ENCODE measurements at regions not wholly inside any gene's neighbourhood (a gene's known extent, or its start where the extent isn't known, plus 50 kb on each side); places are given as distances from the start of the nearest gene placed in this dataset.

- no peaks in the 10 kb centered on the region for H3K4me1 ChIP-seq
- no peaks in the 10 kb centered on the region for H3K9me3 ChIP-seq
- WGBS: 97% methylated on average over 5 of the region's 5 CpGs
- TF ChIP-seq EP300 (IDR thresholded peaks at IDR 0.05): no peak
- TF ChIP-seq POLR2AphosphoS5 (IDR thresholded peaks at IDR 0.05): no peak
- no peak for TF ChIP-seq CTCF (IDR thresholded peaks at IDR 0.05)
- no peak for TF ChIP-seq POLR2A (IDR thresholded peaks at IDR 0.05; ENCODE audit: low read depth)
- H3K36me3 ChIP-seq: no peaks in the 10 kb centered on the region
- intact Hi-C loops (cut with DNase I): no loop called here
- no peak overlapping the region for H3K27ac ChIP-seq (replicated peaks in 1 of 4)
- DNase-seq (ENCODE audit: extremely low spot score): no peak
- no peak overlapping the region for H3K4me3 ChIP-seq
- H3K27me3 ChIP-seq: peaks cover 0 to 7% (median 0%) of the 10 kb centered on the region in 4 donors
Observed at GRCh38 chr9:84445737-84446136, 105.2 kb upstream of the SLC28A3 start.

GRCh38 chr9:84447305-84447704, 106.7 kb upstream of the SLC28A3 start:
- H3K27ac ChIP-seq (replicated peaks in 1 of 4): no peak overlapping the region
- TF ChIP-seq EP300 (IDR thresholded peaks at IDR 0.05) (no peak), CTCF (IDR thresholded peaks at IDR 0.05) (no peak), POLR2AphosphoS5 (IDR thresholded peaks at IDR 0.05) (no peak), POLR2A (IDR thresholded peaks at IDR 0.05; ENCODE audit: low read depth) (no peak)
- intact Hi-C loops (cut with DNase I): no loop called here
- DNase-seq (ENCODE audit: extremely low spot score): no peak
- no peaks in the 10 kb centered on the region for H3K36me3 ChIP-seq
- H3K27me3 ChIP-seq: peaks cover 0 to 16% (median 0%) of the 10 kb centered on the region in 4 donors
- no peaks in the 10 kb centered on the region for H3K4me1 ChIP-seq
- H3K9me3 ChIP-seq: no peaks in the 10 kb centered on the region
- 66% methylated on average over 2 of the region's 2 CpGs for WGBS
- H3K4me3 ChIP-seq: no peak overlapping the region

GRCh38 chr9:84450029-84450428, 109.5 kb upstream of the SLC28A3 start:
- intact Hi-C loops (cut with DNase I): no loop called here
- H3K4me1 ChIP-seq: no peaks in the 10 kb centered on the region
- TF ChIP-seq POLR2A (IDR thresholded peaks at IDR 0.05; ENCODE audit: low read depth) (no peak), POLR2AphosphoS5 (IDR thresholded peaks at IDR 0.05) (no peak)
- no peaks in the 10 kb centered on the region for H3K36me3 ChIP-seq
- H3K4me3 ChIP-seq: no peak overlapping the region
- no peaks in the 10 kb centered on the region for H3K9me3 ChIP-seq
- H3K27ac ChIP-seq (replicated peaks in 1 of 4): no peak overlapping the region
- 77% methylated on average over 5 of the region's 5 CpGs for WGBS
- H3K27me3 ChIP-seq: peaks cover 0 to 32% (median 0%) of the 10 kb centered on the region in 4 donors
- DNase-seq (ENCODE audit: extremely low spot score): no peak

- 87% methylated on average over 2 of the region's 2 CpGs for WGBS
- peaks cover 0 to 24% (median 0%) of the 10 kb centered on the region in 4 donors for H3K27me3 ChIP-seq
- intact Hi-C loops (cut with DNase I): no loop called here
- H3K9me3 ChIP-seq: peaks cover 0 to 13% (median 2%) of the 10 kb centered on the region in 4 donors
- TF ChIP-seq EP300 (IDR thresholded peaks at IDR 0.05): no peak
- DNase-seq (ENCODE audit: extremely low spot score): no peak
- no peak overlapping the region for H3K27ac ChIP-seq (replicated peaks in 1 of 4)
- no peaks in the 10 kb centered on the region for H3K4me1 ChIP-seq
- no peaks in the 10 kb centered on the region for H3K36me3 ChIP-seq
- no peak overlapping the region for H3K4me3 ChIP-seq
Observed at GRCh38 chr9:84456527-84456926, 116.0 kb upstream of the SLC28A3 start.

- no peak overlapping the region for H3K27ac ChIP-seq (replicated peaks in 1 of 4)
- TF ChIP-seq POLR2AphosphoS5 (IDR thresholded peaks at IDR 0.05) (no peak), POLR2A (IDR thresholded peaks at IDR 0.05; ENCODE audit: low read depth) (no peak), CTCF (IDR thresholded peaks at IDR 0.05) (no peak), EP300 (IDR thresholded peaks at IDR 0.05) (no peak)
- peaks cover 0 to 13% (median 2%) of the 10 kb centered on the region in 4 donors for H3K9me3 ChIP-seq
- no peaks in the 10 kb centered on the region for H3K4me1 ChIP-seq
- no peak overlapping the region for H3K4me3 ChIP-seq
- DNase-seq (ENCODE audit: extremely low spot score): no peak
- H3K27me3 ChIP-seq: no peaks in the 10 kb centered on the region
- intact Hi-C loops (cut with DNase I): no loop called here
- H3K36me3 ChIP-seq: no peaks in the 10 kb centered on the region
Observed at GRCh38 chr9:84460695-84461094, 120.1 kb upstream of the SLC28A3 start.

- WGBS: 61% methylated on average over 3 of the region's 3 CpGs
- intact Hi-C loops (cut with DNase I): no loop called here
- H3K4me1 ChIP-seq: no peaks in the 10 kb centered on the region
Observed at GRCh38 chr9:84463272-84463671, 122.7 kb upstream of the SLC28A3 start.

More at GRCh38 chr9:84463272-84463671, 122.7 kb upstream of the SLC28A3 start:
- H3K36me3 ChIP-seq: no peaks in the 10 kb centered on the region
- no peak overlapping the region for H3K27ac ChIP-seq (replicated peaks in 1 of 4)
- TF ChIP-seq EP300 (IDR thresholded peaks at IDR 0.05) (no peak), POLR2A (IDR thresholded peaks at IDR 0.05; ENCODE audit: low read depth) (no peak), CTCF (IDR thresholded peaks at IDR 0.05) (no peak), POLR2AphosphoS5 (IDR thresholded peaks at IDR 0.05) (no peak)
- peaks cover 0 to 2% (median under 1%) of the 10 kb centered on the region in 4 donors for H3K9me3 ChIP-seq
- H3K27me3 ChIP-seq: no peaks in the 10 kb centered on the region
- DNase-seq (ENCODE audit: extremely low spot score): no peak
- H3K4me3 ChIP-seq: no peak overlapping the region

Measured in esophagus muscularis mucosa (tissue), 4 donors.